Prostate gland (tissue), 2 donors: ENCODE measurements at regions not wholly inside any gene's neighbourhood (a gene's known extent, or its start where the extent isn't known, plus 50 kb on each side); places are given as distances from the start of the nearest gene placed in this dataset.

ENCODE experiments used
- CTCF ChIP-seq, 4 experiments: fragments of 200-600 bp in 2 of 4; fragments of 450-650 bp in 2 of 4; sonication (generic) in 2 of 4; IDR thresholded peaks; 1 replicate in 3 of 4; 2 replicates in 1 of 4; pipeline ENCODE4 v1.5.1; 2016 to 2019; ENCODE audit warnings: antibody characterized with exemption in 4 of 4, mild to moderate bottlenecking in 2 of 4, moderate library complexity in 2 of 4
- POLR2AphosphoS5 ChIP-seq: sonication (generic); formaldehyde crosslinking; IDR thresholded peaks from one replicate; pipeline ENCODE4 v1.6.1; 2017; ENCODE audit warnings: antibody characterized with exemption

GRCh38 chr1:239719642-239720258 lies 333.4 kb downstream of the CHRM3 start:
- TF ChIP-seq CTCF (IDR thresholded peaks at IDR 0.05) (no peak), POLR2AphosphoS5 (no peak)
